ENCODE measurements at regions not wholly inside any gene's neighbourhood (a gene's known extent, or its start where the extent isn't known, plus 50 kb on each side); places are given as distances from the start of the nearest gene placed in this dataset.

- no peak for TF ChIP-seq ARNT (IDR thresholded peaks at IDR 0.05)
- TF ChIP-seq L3MBTL2 (conservative IDR thresholded peaks at IDR 0.05): no peak
- no peak for TF ChIP-seq FOXA1 (IDR thresholded peaks at IDR 0.05)
- TF ChIP-seq FOXK2 (IDR thresholded peaks at IDR 0.05): no peak
These were observed 244.3 kb upstream of the CHD6 start for GRCh38 chr20:41862476-41862875.
